H9 (cell line): ENCODE measurements at regions not wholly inside any gene's neighbourhood (a gene's known extent, or its start where the extent isn't known, plus 50 kb on each side); places are given as distances from the start of the nearest gene placed in this dataset.
"Not testable (repeated sequence)": the region's sequence is repeated elsewhere in the genome, so short reads cannot be mapped to it uniquely, and the experiment has no call there.

Experiments
- DNase-seq: peaks from one replicate; pipeline ENCODE4 v3.0.0-alpha.2; 2017
- H2AFZ ChIP-seq: one replicate; pipeline ENCODE4 v1.6.1; 2013; ENCODE audit warnings: mild to moderate bottlenecking, low read length, control low read depth, moderate library complexity
- H2AK5ac ChIP-seq: 2 replicates; pipeline ENCODE4 v1.6.1; 2013; ENCODE audit warnings: low read length, control low read depth, mixed read lengths; ENCODE audit not compliant: insufficient read length
- H2BK120ac ChIP-seq: one replicate; pipeline ENCODE4 v1.6.1; 2013; ENCODE audit warnings: low read depth, mild to moderate bottlenecking, low read length, control low read depth, inconsistent platforms; ENCODE audit not compliant: poor library complexity, severe bottlenecking
- H2BK12ac ChIP-seq: 2 replicates; pipeline ENCODE4 v1.6.1; 2013; ENCODE audit warnings: low read length, control low read depth, mixed read lengths, low read depth; ENCODE audit not compliant: insufficient read length
- H2BK15ac ChIP-seq: 2 replicates; pipeline ENCODE4 v1.6.1; 2013; ENCODE audit warnings: low read depth, low read length, control low read depth
- H2BK20ac ChIP-seq: one replicate; pipeline ENCODE4 v1.6.1; 2013; ENCODE audit warnings: low read depth, mild to moderate bottlenecking, low read length, control low read depth, inconsistent platforms; ENCODE audit not compliant: poor library complexity, severe bottlenecking
- H2BK5ac ChIP-seq: 2 replicates; pipeline ENCODE4 v1.6.1; 2013; ENCODE audit warnings: low read length, control low read depth, mixed read lengths; ENCODE audit not compliant: insufficient read length
- H3K14ac ChIP-seq: 2 replicates; pipeline ENCODE4 v1.6.1; 2013; ENCODE audit warnings: low read length, control low read depth; ENCODE audit not compliant: insufficient read depth
- H3K18ac ChIP-seq: 2 replicates; pipeline ENCODE4 v1.6.1; 2013; ENCODE audit warnings: low read depth, mild to moderate bottlenecking, mixed read lengths, low read length, control low read depth; ENCODE audit not compliant: insufficient read length
- H3K23ac ChIP-seq: 2 replicates; pipeline ENCODE4 v1.6.1; 2013; ENCODE audit warnings: low read length, control low read depth, mixed read lengths, low read depth; ENCODE audit not compliant: insufficient read length
- H3K23me2 ChIP-seq: 2 replicates; pipeline ENCODE4 v1.6.1; 2013; ENCODE audit warnings: low read depth, mild to moderate bottlenecking, mixed read lengths, low read length, control low read depth; ENCODE audit not compliant: insufficient read length, poor library complexity, severe bottlenecking
- H3K27ac ChIP-seq: 2 replicates; pipeline ENCODE4 v1.5.1; 2013; ENCODE audit warnings: low read length, control low read depth, mixed read lengths, low read depth; ENCODE audit not compliant: insufficient read length
- H3K27me3 ChIP-seq: 2 replicates; pipeline ENCODE4 v1.6.1; 2013; ENCODE audit warnings: low read length, control low read depth, inconsistent platforms; ENCODE audit not compliant: insufficient read depth
- H3K4ac ChIP-seq: 2 replicates; pipeline ENCODE4 v1.6.1; 2013; ENCODE audit warnings: low read depth, mild to moderate bottlenecking, control low read depth, inconsistent platforms, low read length, moderate library complexity
- H3K4me1 ChIP-seq: 2 replicates; pipeline ENCODE4 v1.6.1; 2013; ENCODE audit warnings: low read length, control low read depth, inconsistent platforms; ENCODE audit not compliant: insufficient read depth
- H3K4me2 ChIP-seq: 2 replicates; pipeline ENCODE4 v1.6.1; 2013; ENCODE audit warnings: low read length, control low read depth, mixed read lengths; ENCODE audit not compliant: insufficient read length, insufficient read depth
- H3K56ac ChIP-seq: 2 replicates; pipeline ENCODE4 v1.6.1; 2013; ENCODE audit warnings: low read depth, mild to moderate bottlenecking, mixed read lengths, low read length, control low read depth; ENCODE audit not compliant: insufficient read length
- H3K79me1 ChIP-seq: 2 replicates; pipeline ENCODE4 v1.6.1; 2013; ENCODE audit warnings: low read depth, mild to moderate bottlenecking, moderate library complexity, low read length, control low read depth, inconsistent platforms; ENCODE audit not compliant: insufficient read depth, poor library complexity, severe bottlenecking
- H3K79me2 ChIP-seq: 2 replicates; pipeline ENCODE4 v1.6.1; 2013; ENCODE audit warnings: low read length, control low read depth, inconsistent platforms; ENCODE audit not compliant: insufficient read depth
- H3K9ac ChIP-seq: 2 replicates; pipeline ENCODE4 v1.6.1; 2013; ENCODE audit warnings: low read length, control low read depth, mixed read lengths; ENCODE audit not compliant: insufficient read length; ENCODE audit errors: extremely low read depth
- H3K9me3 ChIP-seq: one replicate; pipeline ENCODE4 v1.6.1; 2013; ENCODE audit warnings: low read depth, low read length, inconsistent platforms; ENCODE audit not compliant: control insufficient read depth
- H3T11ph ChIP-seq: one replicate; pipeline ENCODE4 v1.6.1; 2013; ENCODE audit warnings: mild to moderate bottlenecking, low read length, control low read depth, inconsistent platforms
- H4K20me1 ChIP-seq: one replicate; pipeline ENCODE4 v1.6.1; 2013; ENCODE audit not compliant: control insufficient read depth, insufficient read length, insufficient read depth
- H4K5ac ChIP-seq: 2 replicates; pipeline ENCODE4 v1.6.1; 2013; ENCODE audit warnings: low read depth, mild to moderate bottlenecking, mixed read lengths, low read length, control low read depth; ENCODE audit not compliant: insufficient read length
- H4K8ac ChIP-seq: replicated peaks from 2 replicates; pipeline ENCODE4 v1.6.1; 2013; ENCODE audit warnings: low read length, control low read depth, mixed read lengths, low read depth; ENCODE audit not compliant: insufficient read length
- H4K91ac ChIP-seq: 2 replicates; pipeline ENCODE4 v1.6.1; 2013; ENCODE audit warnings: low read depth, mild to moderate bottlenecking, moderate library complexity, mixed read lengths, low read length, control low read depth; ENCODE audit not compliant: insufficient read length
- H3K27ac Mint-ChIP-seq, 3 experiments: 2 replicates in 2 of 3; 3 replicates in 1 of 3; pipeline ENCODE4 v1.8.0; 2020 to 2021; ENCODE audit warnings: mixed read lengths in 3 of 3, mild to moderate bottlenecking in 1 of 3, moderate library complexity in 1 of 3
- H3K27me3 Mint-ChIP-seq: 2 replicates; pipeline ENCODE4 v1.8.0; 2021; ENCODE audit warnings: low read depth, mild to moderate bottlenecking, moderate library complexity, mixed read lengths
- H3K36me3 Mint-ChIP-seq, 3 experiments: 2 replicates in 2 of 3; 3 replicates in 1 of 3; pipeline ENCODE4 v1.8.0; 2020 to 2021; ENCODE audit warnings: low read depth in 3 of 3, mixed read lengths in 3 of 3; ENCODE audit not compliant: insufficient read depth in 1 of 3
- H3K4me1 Mint-ChIP-seq, 2 experiments: 2 replicates each; pipeline ENCODE4 v1.8.0; 2020; ENCODE audit warnings: mixed read lengths in 2 of 2
- H3K4me3 Mint-ChIP-seq, 2 experiments: 2 replicates in 1 of 2; 3 replicates in 1 of 2; pipeline ENCODE4 v1.8.0; 2020 to 2021; ENCODE audit warnings: mild to moderate bottlenecking in 2 of 2, mixed read lengths in 2 of 2, moderate library complexity in 1 of 2
- H3K9me3 Mint-ChIP-seq, 2 experiments: 2 replicates in 1 of 2; 3 replicates in 1 of 2; pipeline ENCODE4 v1.8.0; 2020; ENCODE audit warnings: mild to moderate bottlenecking in 2 of 2, mixed read lengths in 2 of 2, moderate library complexity in 1 of 2
- CTCF ChIP-seq: fragments of 200-600 bp; sonication (generic); conservative IDR thresholded peaks from 3 replicates; pipeline ENCODE4 v1.8.0; 2021; ENCODE audit warnings: antibody characterized with exemption, mild to moderate bottlenecking
- WGBS: extraction: QIAGEN DNeasy Blood & Tissue Kit; methylation state at CpG from one replicate; pipeline ENCODE4 v1.1.7; 2013; ENCODE audit warnings: missing lambda C conversion rate, low lambda C conversion rate, mixed read lengths; ENCODE audit not compliant: insufficient read length; ENCODE audit errors: extremely low coverage; 5-methylcytosine and 5-hydroxymethylcytosine counted together

- Histone ChIP-seq H3K9ac (no peak overlapping the region), H3K56ac (no peak overlapping the region), H3K4ac (no peak overlapping the region), H2AFZ (no peak overlapping the region), H3K27ac (no peak overlapping the region), H3K4me2 (no peak overlapping the region), H3K23ac (no peak overlapping the region), H4K8ac (no peak overlapping the region), H4K91ac (no peak overlapping the region), H4K5ac (no peak overlapping the region), H2BK120ac (no peak overlapping the region), H4K20me1 (no peaks in the 10 kb centered on the region), H2BK5ac (no peak overlapping the region), H3K79me2 (no peaks in the 10 kb centered on the region), H3K4me1 (no peaks in the 10 kb centered on the region; the same call in 1 of the 2 replicates), H3K79me1 (no peaks in the 10 kb centered on the region), H2BK20ac (no peak overlapping the region), H3T11ph (no peak overlapping the region), H3K27me3 (no peaks in the 10 kb centered on the region), H3K18ac (no peak overlapping the region), H2BK15ac (no peak overlapping the region), H3K23me2 (no peaks in the 10 kb centered on the region), H3K14ac (no peak overlapping the region), H2BK12ac (no peak overlapping the region), H2AK5ac (no peak overlapping the region), H3K9me3 (no peaks in the 10 kb centered on the region)
- no peaks in the 10 kb centered on the region for H3K36me3 Mint-ChIP-seq
- H3K9me3 Mint-ChIP-seq, result no peaks in the 10 kb centered on the region
- H3K27ac Mint-ChIP-seq, result no peak overlapping the region
- H3K27me3 Mint-ChIP-seq, result no peaks in the 10 kb centered on the region
- DNase-seq, result no peak
- no peak overlapping the region for H3K4me3 Mint-ChIP-seq
- TF ChIP-seq CTCF, result no peak
- peaks cover 5 to 20% of the 10 kb centered on the region in 2 experiments for H3K4me1 Mint-ChIP-seq
- no CpG with 5 or more reads among the region's 6 CpGs for WGBS
Measured at GRCh38 chr10:55163388-55163979, 362.5 kb upstream of the PCDH15 start.

GRCh38 chr10:55162321-55162720, 361.3 kb upstream of the PCDH15 start:
- not testable (repeated sequence) for H3K36me3 Mint-ChIP-seq, H3K79me1 ChIP-seq, H3K79me2 ChIP-seq, H3K23me2 ChIP-seq, DNase-seq, H3K4me2 ChIP-seq, H3K4me3 Mint-ChIP-seq, H3T11ph ChIP-seq, H4K20me1 ChIP-seq, H2BK5ac ChIP-seq, H4K91ac ChIP-seq, H3K56ac ChIP-seq, H2BK120ac ChIP-seq, H3K4me1 ChIP-seq, H3K14ac ChIP-seq, H3K4ac ChIP-seq, H2BK15ac ChIP-seq, H2BK20ac ChIP-seq, H4K5ac ChIP-seq, H3K27me3 ChIP-seq, H3K27me3 Mint-ChIP-seq, H3K9ac ChIP-seq, H2BK12ac ChIP-seq, H3K9me3 ChIP-seq, H2AK5ac ChIP-seq, H4K8ac ChIP-seq, H3K9me3 Mint-ChIP-seq, H3K27ac Mint-ChIP-seq, H2AFZ ChIP-seq, H3K18ac ChIP-seq, H3K23ac ChIP-seq, H3K27ac ChIP-seq
- peaks cover 5 to 20% of the 10 kb centered on the region in 2 experiments for H3K4me1 Mint-ChIP-seq
- no CpG with 5 or more reads among the region's 2 CpGs for WGBS
